HCT116 (cell line): ENCODE measurements at regions not wholly inside any gene's neighbourhood (a gene's known extent, or its start where the extent isn't known, plus 50 kb on each side); places are given as distances from the start of the nearest gene placed in this dataset.

Experiments
- CEBPB ChIP-seq: IDR thresholded peaks from 2 replicates; pipeline ENCODE4 v1.6.1; 2012; ENCODE audit warnings: low read depth
- EZH2 ChIP-seq: fragments of 200-600 bp; sonication (generic); IDR thresholded peaks from 2 replicates; pipeline ENCODE4 v1.6.1; 2017; ENCODE audit warnings: antibody characterized with exemption, mixed run types
- FOSL1 ChIP-seq: IDR thresholded peaks from 2 replicates; pipeline ENCODE4 v1.6.1; 2012; ENCODE audit warnings: low read depth
- POLR2A ChIP-seq: IDR thresholded peaks from 2 replicates; pipeline ENCODE4 v1.7.0; 2011; ENCODE audit warnings: borderline replicate concordance; ENCODE audit not compliant: insufficient read depth, insufficient read length; ENCODE audit errors: extremely low read depth
- POLR2AphosphoS5 ChIP-seq: IDR thresholded peaks from 2 replicates; pipeline ENCODE4 v1.6.1; 2011; ENCODE audit warnings: mild to moderate bottlenecking, low read depth, low read length, moderate library complexity
- YY1 ChIP-seq: IDR thresholded peaks from 2 replicates; pipeline ENCODE4 v1.6.1; 2011; ENCODE audit warnings: low read length, low read depth, moderate library complexity, mild to moderate bottlenecking; ENCODE audit not compliant: insufficient replicate concordance; ENCODE audit errors: extremely low read depth
- TF ChIP-seq, protein P1 (sequence below): IDR thresholded peaks from 2 replicates; pipeline ENCODE4 v1.6.1; 2011; ENCODE audit warnings: mild to moderate bottlenecking, low read length, moderate library complexity; ENCODE audit not compliant: insufficient replicate concordance; ENCODE audit errors: extremely low read depth
- TF ChIP-seq, protein P2 (sequence below): IDR thresholded peaks from 2 replicates; pipeline ENCODE4 v1.6.1; 2012; ENCODE audit warnings: low read depth
- TF ChIP-seq, protein P3 (sequence below), 3 experiments: fragments of 200-600 bp in 1 of 3; sonication (generic) in 1 of 3; IDR thresholded peaks in 2 of 3; conservative IDR thresholded peaks in 1 of 3; 2 replicates each; pipeline ENCODE4 v1.5.1; 2012 to 2017; ENCODE audit warnings: low read depth in 2 of 3, low read length in 2 of 3, antibody characterized with exemption in 1 of 3, borderline replicate concordance in 1 of 3, control low read depth in 1 of 3, mild to moderate bottlenecking in 1 of 3, mixed read lengths in 1 of 3, mixed run types in 1 of 3, moderate library complexity in 1 of 3; ENCODE audit not compliant: insufficient read depth in 1 of 3
- TF ChIP-seq, protein P4 (sequence below): IDR thresholded peaks from 2 replicates; pipeline ENCODE4 v1.6.1; 2012
- TF ChIP-seq, protein P5 (sequence below): IDR thresholded peaks from 2 replicates; pipeline ENCODE4 v1.6.1; 2012

DNA sequence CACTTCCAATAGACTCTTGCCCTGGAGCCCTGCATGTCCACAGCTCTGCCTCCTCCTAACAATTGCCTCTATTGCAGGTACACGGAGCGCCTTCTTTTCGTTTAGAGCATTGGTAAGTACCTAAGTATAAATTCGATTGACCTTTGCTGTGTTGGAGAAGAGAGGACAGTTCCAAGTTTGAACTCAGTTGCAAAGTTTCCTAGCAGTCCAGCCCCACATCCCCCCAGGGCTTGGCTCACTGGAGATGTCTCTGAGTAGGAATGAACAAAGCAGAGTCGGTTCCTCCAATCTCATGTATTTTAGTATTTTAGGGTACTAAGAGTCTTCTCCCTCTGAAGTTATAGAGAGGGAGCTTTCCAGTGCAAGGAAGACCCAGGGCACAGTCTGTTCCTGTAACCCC, 238.9 kb upstream of the AJAP1 start:
- TF ChIP-seq, protein P1, sequence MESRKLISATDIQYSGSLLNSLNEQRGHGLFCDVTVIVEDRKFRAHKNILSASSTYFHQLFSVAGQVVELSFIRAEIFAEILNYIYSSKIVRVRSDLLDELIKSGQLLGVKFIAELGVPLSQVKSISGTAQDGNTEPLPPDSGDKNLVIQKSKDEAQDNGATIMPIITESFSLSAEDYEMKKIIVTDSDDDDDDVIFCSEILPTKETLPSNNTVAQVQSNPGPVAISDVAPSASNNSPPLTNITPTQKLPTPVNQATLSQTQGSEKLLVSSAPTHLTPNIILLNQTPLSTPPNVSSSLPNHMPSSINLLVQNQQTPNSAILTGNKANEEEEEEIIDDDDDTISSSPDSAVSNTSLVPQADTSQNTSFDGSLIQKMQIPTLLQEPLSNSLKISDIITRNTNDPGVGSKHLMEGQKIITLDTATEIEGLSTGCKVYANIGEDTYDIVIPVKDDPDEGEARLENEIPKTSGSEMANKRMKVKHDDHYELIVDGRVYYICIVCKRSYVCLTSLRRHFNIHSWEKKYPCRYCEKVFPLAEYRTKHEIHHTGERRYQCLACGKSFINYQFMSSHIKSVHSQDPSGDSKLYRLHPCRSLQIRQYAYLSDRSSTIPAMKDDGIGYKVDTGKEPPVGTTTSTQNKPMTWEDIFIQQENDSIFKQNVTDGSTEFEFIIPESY: no peak
- TF ChIP-seq, protein P2, sequence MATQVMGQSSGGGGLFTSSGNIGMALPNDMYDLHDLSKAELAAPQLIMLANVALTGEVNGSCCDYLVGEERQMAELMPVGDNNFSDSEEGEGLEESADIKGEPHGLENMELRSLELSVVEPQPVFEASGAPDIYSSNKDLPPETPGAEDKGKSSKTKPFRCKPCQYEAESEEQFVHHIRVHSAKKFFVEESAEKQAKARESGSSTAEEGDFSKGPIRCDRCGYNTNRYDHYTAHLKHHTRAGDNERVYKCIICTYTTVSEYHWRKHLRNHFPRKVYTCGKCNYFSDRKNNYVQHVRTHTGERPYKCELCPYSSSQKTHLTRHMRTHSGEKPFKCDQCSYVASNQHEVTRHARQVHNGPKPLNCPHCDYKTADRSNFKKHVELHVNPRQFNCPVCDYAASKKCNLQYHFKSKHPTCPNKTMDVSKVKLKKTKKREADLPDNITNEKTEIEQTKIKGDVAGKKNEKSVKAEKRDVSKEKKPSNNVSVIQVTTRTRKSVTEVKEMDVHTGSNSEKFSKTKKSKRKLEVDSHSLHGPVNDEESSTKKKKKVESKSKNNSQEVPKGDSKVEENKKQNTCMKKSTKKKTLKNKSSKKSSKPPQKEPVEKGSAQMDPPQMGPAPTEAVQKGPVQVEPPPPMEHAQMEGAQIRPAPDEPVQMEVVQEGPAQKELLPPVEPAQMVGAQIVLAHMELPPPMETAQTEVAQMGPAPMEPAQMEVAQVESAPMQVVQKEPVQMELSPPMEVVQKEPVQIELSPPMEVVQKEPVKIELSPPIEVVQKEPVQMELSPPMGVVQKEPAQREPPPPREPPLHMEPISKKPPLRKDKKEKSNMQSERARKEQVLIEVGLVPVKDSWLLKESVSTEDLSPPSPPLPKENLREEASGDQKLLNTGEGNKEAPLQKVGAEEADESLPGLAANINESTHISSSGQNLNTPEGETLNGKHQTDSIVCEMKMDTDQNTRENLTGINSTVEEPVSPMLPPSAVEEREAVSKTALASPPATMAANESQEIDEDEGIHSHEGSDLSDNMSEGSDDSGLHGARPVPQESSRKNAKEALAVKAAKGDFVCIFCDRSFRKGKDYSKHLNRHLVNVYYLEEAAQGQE: no peak
- TF ChIP-seq CEBPB (no peak), FOSL1 (no peak), YY1 (no peak), POLR2A (no peak), EZH2 (no peak), POLR2AphosphoS5 (no peak)
- TF ChIP-seq, protein P3, sequence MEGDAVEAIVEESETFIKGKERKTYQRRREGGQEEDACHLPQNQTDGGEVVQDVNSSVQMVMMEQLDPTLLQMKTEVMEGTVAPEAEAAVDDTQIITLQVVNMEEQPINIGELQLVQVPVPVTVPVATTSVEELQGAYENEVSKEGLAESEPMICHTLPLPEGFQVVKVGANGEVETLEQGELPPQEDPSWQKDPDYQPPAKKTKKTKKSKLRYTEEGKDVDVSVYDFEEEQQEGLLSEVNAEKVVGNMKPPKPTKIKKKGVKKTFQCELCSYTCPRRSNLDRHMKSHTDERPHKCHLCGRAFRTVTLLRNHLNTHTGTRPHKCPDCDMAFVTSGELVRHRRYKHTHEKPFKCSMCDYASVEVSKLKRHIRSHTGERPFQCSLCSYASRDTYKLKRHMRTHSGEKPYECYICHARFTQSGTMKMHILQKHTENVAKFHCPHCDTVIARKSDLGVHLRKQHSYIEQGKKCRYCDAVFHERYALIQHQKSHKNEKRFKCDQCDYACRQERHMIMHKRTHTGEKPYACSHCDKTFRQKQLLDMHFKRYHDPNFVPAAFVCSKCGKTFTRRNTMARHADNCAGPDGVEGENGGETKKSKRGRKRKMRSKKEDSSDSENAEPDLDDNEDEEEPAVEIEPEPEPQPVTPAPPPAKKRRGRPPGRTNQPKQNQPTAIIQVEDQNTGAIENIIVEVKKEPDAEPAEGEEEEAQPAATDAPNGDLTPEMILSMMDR (IDR thresholded peaks at IDR 0.05 in 2 of 3, conservative IDR thresholded peaks at IDR 0.05 in 1 of 3; ENCODE audit: borderline replicate concordance in 1 of 3, insufficient read depth in 1 of 3, low read depth in 2 of 3, low read length in 2 of 3): no peak
- TF ChIP-seq, protein P4, sequence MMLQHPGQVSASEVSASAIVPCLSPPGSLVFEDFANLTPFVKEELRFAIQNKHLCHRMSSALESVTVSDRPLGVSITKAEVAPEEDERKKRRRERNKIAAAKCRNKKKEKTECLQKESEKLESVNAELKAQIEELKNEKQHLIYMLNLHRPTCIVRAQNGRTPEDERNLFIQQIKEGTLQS: no peak
- TF ChIP-seq, protein P5, sequence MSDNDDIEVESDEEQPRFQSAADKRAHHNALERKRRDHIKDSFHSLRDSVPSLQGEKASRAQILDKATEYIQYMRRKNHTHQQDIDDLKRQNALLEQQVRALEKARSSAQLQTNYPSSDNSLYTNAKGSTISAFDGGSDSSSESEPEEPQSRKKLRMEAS: no peak
